ENCODE measurements at regions not wholly inside any gene's neighbourhood (a gene's known extent, or its start where the extent isn't known, plus 50 kb on each side); places are given as distances from the start of the nearest gene placed in this dataset.

GRCh38 chr19:56966225-56966696 is 125.7 kb upstream of the PEG3 start:
- TF ChIP-seq CTCF (IDR thresholded peaks at IDR 0.05) (no peak), POLR2A (IDR thresholded peaks at IDR 0.05) (no peak)

All from breast epithelium (tissue), 3 donors.